HG03442 (cell line): ENCODE measurements at regions not wholly inside any gene's neighbourhood (a gene's known extent, or its start where the extent isn't known, plus 50 kb on each side); places are given as distances from the start of the nearest gene placed in this dataset.
"Not testable (repeated sequence)": the region's sequence is repeated elsewhere in the genome, so short reads cannot be mapped to it uniquely, and the experiment has no call there.

Source experiments
- ATAC-seq: cut with Tn5 transposase; IDR thresholded peaks from one replicate; pipeline ENCODE4 v1.9.1; 2021; ENCODE audit warnings: mild to moderate bottlenecking, moderate library complexity; ENCODE audit not compliant: unreplicated experiment

GRCh38 chr7:51980313-51980712 lies 663.7 kb upstream of the COBL start:
- no peak for ATAC-seq

GRCh38 chr7:51977913-51978312 lies 661.3 kb upstream of the COBL start:
- ATAC-seq: no peak

DNA sequence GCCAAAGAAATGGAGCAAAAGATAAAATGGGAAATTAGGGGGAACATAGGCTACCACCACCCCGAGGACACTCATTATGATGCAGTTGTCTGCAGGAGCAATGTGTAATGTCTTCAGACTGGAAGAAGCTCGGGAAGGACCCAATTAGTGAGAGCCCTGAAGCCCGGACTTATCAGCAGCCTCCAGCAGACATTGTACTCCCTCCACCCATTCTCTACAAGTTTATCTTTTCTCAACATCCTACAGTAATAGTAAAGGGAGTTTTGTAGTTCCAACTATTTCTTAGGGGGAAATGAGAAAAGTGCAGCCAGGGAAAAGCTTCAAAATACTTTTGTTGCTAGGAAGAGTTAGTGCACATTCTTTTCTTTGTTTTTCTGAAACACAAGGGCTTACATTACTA lies 657.3 kb upstream of the COBL start:
- no peak for ATAC-seq

DNA sequence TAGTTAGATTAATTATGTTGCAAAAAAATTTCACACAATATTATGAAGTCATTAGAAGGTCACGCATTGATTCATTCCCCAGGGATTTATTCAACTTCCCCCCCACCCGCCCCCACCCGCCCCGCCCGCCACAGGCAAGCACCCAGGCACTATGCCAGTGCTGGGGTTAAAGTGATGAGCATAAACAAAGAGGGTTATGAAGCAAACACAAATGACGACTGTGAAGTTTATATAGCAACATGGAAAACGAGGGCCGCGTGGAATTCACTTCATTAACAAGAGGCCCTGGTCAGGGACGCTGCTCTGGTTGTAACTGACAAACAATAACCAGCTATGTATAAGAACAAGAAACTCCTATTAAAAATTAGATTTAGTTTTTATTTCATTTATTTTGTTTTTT lies 656.5 kb upstream of the COBL start:
- ATAC-seq: no peak

DNA sequence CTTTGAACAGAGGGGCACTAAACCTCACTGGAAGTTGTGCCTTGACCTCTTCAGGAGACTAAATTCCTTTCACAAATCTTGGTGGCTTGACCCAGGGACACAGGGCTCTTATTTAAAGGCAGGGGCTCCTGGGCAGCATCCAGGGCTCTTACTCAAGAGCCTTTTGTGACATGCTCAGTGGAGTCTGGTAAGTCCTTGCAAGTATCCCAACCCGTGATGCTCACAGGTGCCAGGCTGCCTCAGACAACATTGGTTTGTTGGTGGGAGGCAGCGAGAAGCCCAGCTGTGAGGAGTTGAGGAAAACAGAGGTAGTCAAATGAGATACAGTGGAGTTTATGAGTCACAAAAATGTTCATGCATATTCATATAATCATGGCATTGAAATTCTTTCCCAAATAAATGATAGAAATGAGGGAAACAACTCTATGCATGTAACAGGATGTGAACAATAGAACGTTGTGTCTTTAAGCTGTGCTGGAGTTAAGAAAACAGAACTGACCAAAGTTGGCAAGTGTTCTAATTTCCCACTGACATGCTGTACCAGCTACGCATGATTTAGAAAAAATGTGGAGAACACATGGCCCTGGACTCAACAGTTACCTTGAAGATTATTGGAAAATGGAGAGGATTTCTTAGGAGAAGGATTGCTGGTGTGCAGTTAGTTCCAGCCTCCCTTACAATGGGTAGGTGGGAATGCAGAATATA lies 654.5 kb upstream of the COBL start:
- ATAC-seq: no peak

- ATAC-seq: no peak
These were observed 651.9 kb upstream of the COBL start for GRCh38 chr7:51968461-51968860.

- ATAC-seq: no peak
These were observed 648.8 kb upstream of the COBL start for GRCh38 chr7:51965454-51965853.

DNA sequence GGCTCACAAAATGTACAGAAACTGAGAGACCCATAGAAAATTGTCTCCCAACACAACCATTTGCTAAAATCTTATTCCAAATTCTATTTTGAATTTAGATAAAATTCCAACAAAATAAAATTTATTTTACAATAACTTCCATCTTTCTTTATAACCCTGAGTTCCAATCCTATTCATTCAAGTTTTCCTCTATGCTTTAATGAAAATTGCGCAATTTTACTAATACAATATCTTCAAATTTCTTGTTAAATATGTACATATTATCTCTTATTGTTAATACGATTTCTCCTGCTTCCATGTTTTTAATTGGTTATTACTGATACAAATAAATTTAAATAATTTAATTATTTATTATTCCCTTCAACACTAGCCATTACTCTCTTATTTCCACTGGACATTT lies 645.2 kb upstream of the COBL start:
- ATAC-seq: no peak

- no peak for ATAC-seq
These were observed 634.2 kb upstream of the COBL start for GRCh38 chr7:51950813-51951212.

DNA sequence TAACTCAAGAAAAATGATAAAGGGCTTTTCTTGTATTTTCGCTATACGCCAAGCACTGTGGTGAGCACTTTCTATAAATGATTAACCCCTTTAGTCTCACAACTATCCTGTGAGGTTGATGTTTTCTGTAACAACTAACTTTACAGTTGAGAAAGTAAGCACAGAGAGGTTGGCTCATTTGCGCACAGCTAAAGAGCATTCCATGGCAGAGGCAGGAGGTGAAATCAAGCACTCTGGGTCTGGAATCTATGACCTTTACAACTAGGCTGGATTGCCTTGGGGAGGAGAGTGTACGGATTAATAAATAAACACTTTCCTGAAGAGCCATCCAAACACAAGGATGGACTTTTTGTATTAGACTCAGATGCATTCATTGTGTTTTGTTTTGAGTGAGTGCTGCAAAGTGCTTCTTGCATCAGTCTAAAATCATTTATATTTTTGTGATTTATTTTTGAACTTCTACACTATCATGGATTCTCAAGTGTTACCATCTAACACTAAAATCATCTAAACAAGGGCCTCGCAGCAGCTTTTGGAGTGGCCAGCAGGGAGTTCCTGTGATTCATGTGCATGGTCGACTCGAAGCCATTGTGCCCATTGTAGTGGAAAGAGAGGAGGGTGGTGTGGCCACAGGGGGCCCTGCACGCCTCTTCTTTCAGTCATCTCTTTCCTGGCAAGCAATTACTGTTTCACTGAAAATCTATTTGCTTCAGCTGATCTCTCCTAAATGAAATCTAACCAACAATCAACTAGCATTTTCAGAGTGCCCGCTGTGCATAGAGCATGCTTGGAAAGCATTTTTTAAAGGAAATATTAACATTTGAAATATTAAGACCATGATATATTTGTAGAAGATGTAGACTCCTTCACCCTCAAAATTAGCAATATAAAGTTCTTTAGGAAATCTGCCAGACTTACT lies 633.4 kb upstream of the COBL start:
- ATAC-seq: no peak

DNA sequence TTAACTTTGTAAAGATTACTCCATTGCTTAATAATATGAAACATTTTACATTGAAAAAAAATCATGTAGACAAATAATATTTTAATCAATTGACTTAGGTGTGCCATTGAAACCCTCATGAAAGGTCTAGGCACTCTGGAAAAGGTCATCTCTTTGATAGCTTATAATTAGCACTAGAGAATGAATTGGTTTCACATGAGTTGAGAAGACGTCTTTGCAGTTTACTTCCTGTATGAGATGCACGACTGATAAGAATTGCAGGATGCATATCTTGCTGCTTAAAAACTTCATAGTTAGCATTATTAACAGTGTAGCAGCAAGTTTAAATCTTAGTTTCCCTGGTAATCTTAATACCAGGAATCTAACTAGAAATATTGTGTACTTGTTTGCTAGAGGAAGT lies 614.2 kb upstream of the COBL start:
- no peak for ATAC-seq

DNA sequence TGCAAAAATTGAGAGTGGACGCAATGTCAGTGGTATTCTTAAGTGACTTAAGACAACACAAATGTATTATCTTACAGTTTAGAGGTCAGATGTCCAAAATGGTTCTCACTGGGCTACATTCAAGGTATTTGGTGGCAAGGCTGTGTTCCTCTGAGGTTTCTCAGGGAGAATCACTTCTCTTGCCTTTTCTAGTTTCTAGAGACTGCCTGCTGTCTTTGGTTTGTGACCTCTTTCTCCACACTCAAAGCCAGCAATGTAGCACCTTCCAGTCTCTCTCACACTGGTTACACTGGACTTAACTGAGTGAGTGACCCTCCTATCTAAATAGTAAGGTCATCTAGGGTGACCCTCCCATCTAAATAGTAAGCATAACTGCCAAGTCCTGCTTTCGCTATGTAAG lies 613.2 kb upstream of the COBL start:
- ATAC-seq: no peak

- ATAC-seq: no peak
These were observed 611.1 kb upstream of the COBL start for GRCh38 chr7:51927738-51928137.

- no peak for ATAC-seq
These were observed 602.0 kb upstream of the COBL start for GRCh38 chr7:51918581-51918980.

GRCh38 chr7:51901489-51901840 lies 584.9 kb upstream of the COBL start:
- no peak for ATAC-seq

DNA sequence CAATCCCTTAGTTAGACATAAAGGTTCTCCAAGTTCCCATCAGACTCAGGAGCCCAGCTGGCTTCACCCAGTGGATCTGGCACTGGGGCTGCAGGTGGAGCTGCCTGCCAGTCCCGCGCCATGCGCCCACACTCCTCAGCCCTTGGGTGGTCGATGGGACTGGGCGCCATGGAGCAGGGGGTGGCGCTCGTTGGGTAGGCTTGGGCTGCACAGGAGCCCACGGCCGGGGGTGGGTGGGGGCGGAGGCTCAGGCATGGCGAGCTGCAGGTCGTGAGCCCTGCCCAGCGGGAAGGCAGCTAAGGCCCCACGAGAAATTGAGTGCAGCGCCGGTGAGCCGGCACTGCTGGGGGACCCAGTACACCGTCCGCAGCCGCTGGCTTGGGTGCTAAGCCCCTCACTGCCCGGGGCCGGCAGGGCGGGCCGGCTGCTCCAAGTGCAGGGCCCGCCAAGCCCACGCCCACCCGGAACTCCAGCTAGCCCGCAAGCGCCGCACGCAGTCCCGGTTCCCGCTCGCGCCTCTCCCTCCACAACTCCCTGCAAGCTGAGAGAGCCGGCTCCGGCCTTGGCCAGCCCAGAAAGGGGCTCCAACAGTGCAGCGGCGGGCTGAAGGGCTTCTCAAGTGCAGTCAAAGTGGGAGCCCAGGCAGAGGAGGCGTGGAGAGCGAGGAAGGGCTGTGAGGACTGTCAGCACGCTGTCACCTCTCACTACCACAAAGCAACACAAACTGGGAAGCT lies 584.3 kb upstream of the COBL start:
- ATAC-seq: not testable (repeated sequence)

GRCh38 chr7:51899611-51900010 lies 583.0 kb upstream of the COBL start:
- ATAC-seq: no peak

DNA sequence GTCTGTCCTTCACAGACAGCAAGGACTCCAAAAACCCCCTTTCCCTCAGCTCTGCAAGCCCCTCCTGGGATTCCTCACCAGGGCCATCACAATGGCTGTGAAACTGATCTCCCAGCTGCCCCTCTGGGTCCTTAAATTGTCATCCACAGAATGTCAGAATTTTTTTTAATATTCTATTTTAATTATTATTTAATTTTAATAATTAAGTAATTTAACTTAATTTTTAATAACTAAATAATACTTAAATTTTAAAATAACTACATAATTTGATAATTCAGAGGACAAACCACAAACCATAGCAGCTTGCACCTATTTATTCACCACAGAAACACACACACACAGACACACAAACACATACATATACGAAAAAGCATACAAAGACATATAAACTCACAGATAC lies 565.8 kb upstream of the COBL start:
- ATAC-seq: no peak

DNA sequence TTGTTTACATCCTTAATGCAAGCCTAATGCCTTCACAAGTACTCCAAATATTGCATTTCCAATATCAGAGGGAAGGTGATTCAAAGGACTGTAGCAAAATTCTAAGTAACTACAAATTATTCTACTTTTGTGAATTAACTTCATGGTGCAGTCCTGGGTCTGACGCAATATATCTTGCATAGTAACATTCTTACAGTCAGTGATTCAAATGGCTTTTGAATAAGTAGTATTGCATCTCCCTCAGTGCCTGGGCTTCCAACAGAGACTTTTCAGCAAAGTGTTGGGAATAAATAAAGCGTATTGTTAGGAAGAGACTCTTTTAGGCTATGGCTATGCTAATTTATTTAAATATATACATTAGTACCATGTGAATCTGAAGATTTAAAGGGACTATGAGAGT lies 564.7 kb upstream of the COBL start:
- ATAC-seq: no peak

DNA sequence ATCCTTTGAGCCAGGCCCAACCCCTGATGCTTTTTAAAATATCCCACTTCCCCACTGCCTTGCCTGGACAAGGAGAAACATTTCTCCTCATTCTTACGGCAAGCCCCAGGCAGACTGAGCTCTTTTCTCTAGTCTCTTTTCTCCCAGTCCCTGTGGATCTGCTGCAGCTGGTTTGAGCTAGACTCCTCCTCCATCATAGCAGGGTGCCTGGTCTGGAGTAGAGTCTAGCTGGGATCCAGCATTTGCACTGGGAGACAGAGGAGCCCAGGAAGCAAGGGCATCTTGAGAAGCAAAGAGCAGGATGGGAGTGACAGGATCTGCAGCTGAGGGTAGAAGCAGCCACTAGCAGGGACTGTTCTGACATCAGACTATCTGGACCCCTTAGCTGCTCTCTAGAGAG lies 562.3 kb upstream of the COBL start:
- ATAC-seq: no peak

- ATAC-seq: no peak
These were observed 552.8 kb upstream of the COBL start for GRCh38 chr7:51869452-51869851.

DNA sequence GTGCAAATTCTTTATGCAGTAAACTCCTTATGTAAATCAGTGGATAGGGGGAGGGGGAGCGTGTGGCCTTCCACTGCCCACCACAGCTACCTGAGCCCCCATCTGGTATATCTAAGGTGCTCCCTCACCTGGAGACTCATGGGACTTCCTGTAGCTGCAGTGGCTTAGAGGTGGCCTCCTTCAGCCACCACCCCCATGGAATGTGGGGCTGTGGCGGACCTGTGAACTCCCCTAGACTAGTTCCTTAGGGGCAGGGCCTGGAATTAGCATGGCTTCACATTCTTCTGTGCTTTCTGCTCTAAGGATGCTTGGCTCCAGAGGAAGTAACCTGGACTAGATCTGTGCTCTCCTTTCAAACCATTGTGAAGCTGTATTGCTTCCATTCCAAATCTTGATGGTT lies 550.5 kb upstream of the COBL start:
- no peak for ATAC-seq
